WTC11 (cell line): ENCODE measurements at regions not wholly inside any gene's neighbourhood (a gene's known extent, or its start where the extent isn't known, plus 50 kb on each side); places are given as distances from the start of the nearest gene placed in this dataset.

ENCODE experiments used
- ATAC-seq: fragments of 200-7000 bp; cut with Tn5 transposase; 2 replicates; pipeline ENCODE4 v1.10.0; 2021; ENCODE audit warnings: mild to moderate bottlenecking, moderate library complexity
- CTCF ChIA-PET: fragments of 300-600 bp; sonication (Branson Sonifier 250); formaldehyde crosslinking; loops from one replicate; lab custom pipeline; 2021; ENCODE audit warnings: antibody characterized with exemption; lab: Charles Lee
- POLR2A ChIA-PET: fragments of 350-600 bp; sonication (Branson Sonifier 250); formaldehyde crosslinking; loops from one replicate; lab custom pipeline; 2021; ENCODE audit warnings: antibody characterized with exemption; lab: Charles Lee
- DNase-seq: peaks from one replicate; pipeline ENCODE4 v3.0.0; 2021; ENCODE audit warnings: low spot score
- H3K27ac Mint-ChIP-seq: 2 replicates; pipeline ENCODE4 v1.8.0; 2021; ENCODE audit warnings: mixed read lengths
- H3K27me3 Mint-ChIP-seq: 2 replicates; pipeline ENCODE4 v1.8.0; 2021; ENCODE audit warnings: low read depth, mild to moderate bottlenecking, moderate library complexity, mixed read lengths
- H3K36me3 Mint-ChIP-seq: 2 replicates; pipeline ENCODE4 v1.8.0; 2021; ENCODE audit warnings: mixed read lengths
- H3K4me1 Mint-ChIP-seq: 2 replicates; pipeline ENCODE4 v1.8.0; 2022; ENCODE audit warnings: mixed read lengths
- H3K4me3 Mint-ChIP-seq: 2 replicates; pipeline ENCODE4 v1.8.0; 2021; ENCODE audit warnings: mild to moderate bottlenecking, moderate library complexity, mixed read lengths
- H3K9me3 Mint-ChIP-seq: 2 replicates; pipeline ENCODE4 v1.8.0; 2021; ENCODE audit warnings: mixed read lengths
- AFF4 ChIP-seq: sonication (generic); formaldehyde crosslinking; IDR thresholded peaks from 2 replicates; pipeline ENCODE4 v1.8.1; 2023; ENCODE audit warnings: mild to moderate bottlenecking, missing genetic modification reagents, borderline replicate concordance
- CREM ChIP-seq: sonication (generic); formaldehyde crosslinking; IDR thresholded peaks from 2 replicates; pipeline ENCODE4 v1.8.1; 2022; ENCODE audit warnings: mild to moderate bottlenecking, missing genetic modification reagents, moderate library complexity
- E2F5 ChIP-seq: sonication (generic); formaldehyde crosslinking; IDR thresholded peaks from 2 replicates; pipeline ENCODE4 v1.8.1; 2022; ENCODE audit warnings: mild to moderate bottlenecking, moderate library complexity, missing genetic modification reagents
- ELF4 ChIP-seq: sonication (generic); formaldehyde crosslinking; IDR thresholded peaks from 2 replicates; pipeline ENCODE4 v1.8.1; 2022; ENCODE audit warnings: low read depth, mild to moderate bottlenecking, moderate library complexity, missing genetic modification reagents
- HMGA2 ChIP-seq: fragments of 250-450 bp; sonication (Bioruptor Pico); IDR thresholded peaks from 2 replicates; pipeline ENCODE4 v1.4.0; 2021; ENCODE audit warnings: mild to moderate bottlenecking, moderate library complexity
- JAZF1 ChIP-seq: fragments of 250-450 bp; sonication (Bioruptor Pico); IDR thresholded peaks from 2 replicates; pipeline ENCODE4 v1.9.0; 2021; ENCODE audit warnings: moderate library complexity, mild to moderate bottlenecking, inconsistent platforms
- KAT7 ChIP-seq: sonication (generic); formaldehyde crosslinking; IDR thresholded peaks from 2 replicates; pipeline ENCODE4 v1.8.1; 2023; ENCODE audit warnings: missing genetic modification reagents, mild to moderate bottlenecking, borderline replicate concordance
- MYBL2 ChIP-seq: sonication (generic); formaldehyde crosslinking; IDR thresholded peaks from 2 replicates; pipeline ENCODE4 v1.8.1; 2023; ENCODE audit warnings: mild to moderate bottlenecking, moderate library complexity, missing genetic modification reagents
- NFE2L1 ChIP-seq: sonication (generic); formaldehyde crosslinking; IDR thresholded peaks from 2 replicates; pipeline ENCODE4 v1.8.1; 2023; ENCODE audit warnings: missing genetic modification reagents
- NR3C1 ChIP-seq: sonication (generic); formaldehyde crosslinking; conservative IDR thresholded peaks from 2 replicates; pipeline ENCODE4 v1.8.1; 2023; ENCODE audit warnings: low read depth, mild to moderate bottlenecking, missing genetic modification reagents
- PREB ChIP-seq: sonication (generic); formaldehyde crosslinking; IDR thresholded peaks from 2 replicates; pipeline ENCODE4 v1.8.1; 2022; ENCODE audit warnings: mild to moderate bottlenecking, missing genetic modification reagents, moderate library complexity, borderline replicate concordance
- RORB ChIP-seq: fragments of 250-450 bp; sonication (Bioruptor Pico); IDR thresholded peaks from 2 replicates; pipeline ENCODE4 v1.9.0; 2021; ENCODE audit warnings: mild to moderate bottlenecking
- SMAD4 ChIP-seq: sonication (generic); formaldehyde crosslinking; IDR thresholded peaks from 2 replicates; pipeline ENCODE4 v1.8.0; 2022; ENCODE audit warnings: mild to moderate bottlenecking, missing genetic modification reagents
- TP53 ChIP-seq: sonication (generic); formaldehyde crosslinking; IDR thresholded peaks from 2 replicates; pipeline ENCODE4 v1.8.1; 2023; ENCODE audit warnings: mild to moderate bottlenecking, missing genetic modification reagents
- ZNF121 ChIP-seq: sonication (generic); formaldehyde crosslinking; IDR thresholded peaks from 2 replicates; pipeline ENCODE4 v1.8.0; 2023; ENCODE audit warnings: missing genetic modification reagents
- ZNF219 ChIP-seq: sonication (generic); formaldehyde crosslinking; IDR thresholded peaks from 2 replicates; pipeline ENCODE4 v1.8.0; 2023; ENCODE audit warnings: missing genetic modification reagents, mild to moderate bottlenecking, borderline replicate concordance
- ZNF512 ChIP-seq: sonication (generic); formaldehyde crosslinking; IDR thresholded peaks from 2 replicates; pipeline ENCODE4 v1.8.1; 2022; ENCODE audit warnings: missing genetic modification reagents, borderline replicate concordance
- ZNF671 ChIP-seq: fragments of 250-450 bp; sonication (Bioruptor Pico); IDR thresholded peaks from 2 replicates; pipeline ENCODE4 v1.8.0; 2021; ENCODE audit warnings: mild to moderate bottlenecking
- TF ChIP-seq, protein P1 (sequence below): sonication (generic); formaldehyde crosslinking; IDR thresholded peaks from 2 replicates; pipeline ENCODE4 v1.8.0; 2022; ENCODE audit warnings: mild to moderate bottlenecking, missing genetic modification reagents
- TF ChIP-seq, protein P2 (sequence below): fragments of 250-450 bp; sonication (Bioruptor Pico); IDR thresholded peaks from 2 replicates; pipeline ENCODE4 v1.8.0; 2021; ENCODE audit warnings: mild to moderate bottlenecking
- TF ChIP-seq, protein P3 (sequence below): fragments of 200-600 bp; IDR thresholded peaks from 2 replicates; pipeline ENCODE4 v1.8.0; 2022; ENCODE audit warnings: antibody characterized with exemption

DNA sequence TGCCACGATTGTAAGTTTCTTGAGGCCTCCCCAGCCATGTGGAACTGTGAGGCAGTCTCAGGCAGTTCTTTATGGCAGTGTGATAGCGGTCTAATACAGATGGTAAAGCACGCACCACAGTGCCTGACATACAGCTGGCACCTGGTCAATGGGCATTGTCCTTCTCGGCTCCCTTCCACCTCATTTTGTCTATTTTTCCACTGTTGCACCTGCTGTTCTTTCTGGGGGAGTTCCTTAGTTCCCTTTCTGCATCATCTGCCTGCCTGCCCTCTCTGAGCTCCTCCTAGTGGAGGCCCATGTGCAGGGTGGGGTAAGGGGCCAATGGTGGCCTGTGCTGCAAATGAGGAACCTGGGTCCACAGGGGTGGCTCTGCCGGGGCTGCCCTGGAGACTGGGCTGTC, 157.6 kb downstream of the LPIN1 start (continued):
- no peak for TF ChIP-seq AFF4
- no peak for TF ChIP-seq PREB
- no peak for TF ChIP-seq MYBL2 (CRISPR knock-in tag)
- TF ChIP-seq, protein P1, sequence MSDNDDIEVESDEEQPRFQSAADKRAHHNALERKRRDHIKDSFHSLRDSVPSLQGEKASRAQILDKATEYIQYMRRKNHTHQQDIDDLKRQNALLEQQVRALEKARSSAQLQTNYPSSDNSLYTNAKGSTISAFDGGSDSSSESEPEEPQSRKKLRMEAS (CRISPR knock-in tag): no peak
- TF ChIP-seq ZNF121 (CRISPR knock-in tag): no peak
- no peak for TF ChIP-seq ZNF512 (CRISPR knock-in tag)
- no peak for TF ChIP-seq KAT7
- TF ChIP-seq SMAD4: no peak

- H3K4me3 Mint-ChIP-seq: no peak overlapping the region
- CTCF ChIA-PET: interaction anchor here (1.4 kb wide), 1 partner anchor 126 kb away, joined by 3 read pairs; no protein-coding TSS in a partner anchor
- H3K27ac Mint-ChIP-seq: no peak overlapping the region
- no peaks in the 10 kb centered on the region for H3K36me3 Mint-ChIP-seq
- no peaks in the 10 kb centered on the region; the same call in 1 of the 2 replicates for H3K27me3 Mint-ChIP-seq
- POLR2A ChIA-PET: no interaction called here
- H3K4me1 Mint-ChIP-seq: peaks cover 2% of the 10 kb centered on the region; the same call in 1 of the 2 replicates
- DNase-seq (no peak), ATAC-seq (no peak)
- peaks cover 14% of the 10 kb centered on the region for H3K9me3 Mint-ChIP-seq
- TF ChIP-seq RORB (no peak), TP53 (CRISPR knock-in tag) (no peak), NFE2L1 (CRISPR knock-in tag) (no peak), NR3C1 (CRISPR knock-in tag) (no peak), ZNF219 (no peak), JAZF1 (CRISPR knock-in tag) (no peak), HMGA2 (CRISPR knock-in tag) (no peak), CREM (CRISPR knock-in tag) (no peak), ELF4 (CRISPR knock-in tag) (no peak), E2F5 (CRISPR knock-in tag) (no peak), ZNF671 (no peak), ZNF121 (CRISPR knock-in tag) (no peak)
- TF ChIP-seq, protein P2, sequence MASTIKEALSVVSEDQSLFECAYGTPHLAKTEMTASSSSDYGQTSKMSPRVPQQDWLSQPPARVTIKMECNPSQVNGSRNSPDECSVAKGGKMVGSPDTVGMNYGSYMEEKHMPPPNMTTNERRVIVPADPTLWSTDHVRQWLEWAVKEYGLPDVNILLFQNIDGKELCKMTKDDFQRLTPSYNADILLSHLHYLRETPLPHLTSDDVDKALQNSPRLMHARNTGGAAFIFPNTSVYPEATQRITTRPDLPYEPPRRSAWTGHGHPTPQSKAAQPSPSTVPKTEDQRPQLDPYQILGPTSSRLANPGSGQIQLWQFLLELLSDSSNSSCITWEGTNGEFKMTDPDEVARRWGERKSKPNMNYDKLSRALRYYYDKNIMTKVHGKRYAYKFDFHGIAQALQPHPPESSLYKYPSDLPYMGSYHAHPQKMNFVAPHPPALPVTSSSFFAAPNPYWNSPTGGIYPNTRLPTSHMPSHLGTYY (CRISPR knock-in tag): no peak
- TF ChIP-seq, protein P3, sequence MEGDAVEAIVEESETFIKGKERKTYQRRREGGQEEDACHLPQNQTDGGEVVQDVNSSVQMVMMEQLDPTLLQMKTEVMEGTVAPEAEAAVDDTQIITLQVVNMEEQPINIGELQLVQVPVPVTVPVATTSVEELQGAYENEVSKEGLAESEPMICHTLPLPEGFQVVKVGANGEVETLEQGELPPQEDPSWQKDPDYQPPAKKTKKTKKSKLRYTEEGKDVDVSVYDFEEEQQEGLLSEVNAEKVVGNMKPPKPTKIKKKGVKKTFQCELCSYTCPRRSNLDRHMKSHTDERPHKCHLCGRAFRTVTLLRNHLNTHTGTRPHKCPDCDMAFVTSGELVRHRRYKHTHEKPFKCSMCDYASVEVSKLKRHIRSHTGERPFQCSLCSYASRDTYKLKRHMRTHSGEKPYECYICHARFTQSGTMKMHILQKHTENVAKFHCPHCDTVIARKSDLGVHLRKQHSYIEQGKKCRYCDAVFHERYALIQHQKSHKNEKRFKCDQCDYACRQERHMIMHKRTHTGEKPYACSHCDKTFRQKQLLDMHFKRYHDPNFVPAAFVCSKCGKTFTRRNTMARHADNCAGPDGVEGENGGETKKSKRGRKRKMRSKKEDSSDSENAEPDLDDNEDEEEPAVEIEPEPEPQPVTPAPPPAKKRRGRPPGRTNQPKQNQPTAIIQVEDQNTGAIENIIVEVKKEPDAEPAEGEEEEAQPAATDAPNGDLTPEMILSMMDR: no peak
Observed at GRCh38 chr2:11904941-11905340, 158.5 kb downstream of the LPIN1 start.
